H1 (cell line): ENCODE measurements at regions not wholly inside any gene's neighbourhood (a gene's known extent, or its start where the extent isn't known, plus 50 kb on each side); places are given as distances from the start of the nearest gene placed in this dataset.

Experiments used
- EP300 ChIP-seq, 2 experiments: IDR thresholded peaks; 1 replicate in 1 of 2; 2 replicates in 1 of 2; pipeline ENCODE4 v1.6.1; 2011 to 2012; ENCODE audit warnings: low read depth in 2 of 2, low read length in 2 of 2, mild to moderate bottlenecking in 2 of 2, borderline replicate concordance in 1 of 2, inconsistent platforms in 1 of 2, moderate library complexity in 1 of 2
- FOSL1 ChIP-seq: IDR thresholded peaks from 2 replicates; pipeline ENCODE4 v1.6.1; 2011; ENCODE audit warnings: mild to moderate bottlenecking, low read depth, low read length, moderate library complexity; ENCODE audit not compliant: insufficient read depth
- ZNF274 ChIP-seq: IDR thresholded peaks from 2 replicates; pipeline ENCODE4 v1.7.0; 2012; ENCODE audit warnings: low read length, borderline replicate concordance; ENCODE audit errors: extremely low read depth

DNA sequence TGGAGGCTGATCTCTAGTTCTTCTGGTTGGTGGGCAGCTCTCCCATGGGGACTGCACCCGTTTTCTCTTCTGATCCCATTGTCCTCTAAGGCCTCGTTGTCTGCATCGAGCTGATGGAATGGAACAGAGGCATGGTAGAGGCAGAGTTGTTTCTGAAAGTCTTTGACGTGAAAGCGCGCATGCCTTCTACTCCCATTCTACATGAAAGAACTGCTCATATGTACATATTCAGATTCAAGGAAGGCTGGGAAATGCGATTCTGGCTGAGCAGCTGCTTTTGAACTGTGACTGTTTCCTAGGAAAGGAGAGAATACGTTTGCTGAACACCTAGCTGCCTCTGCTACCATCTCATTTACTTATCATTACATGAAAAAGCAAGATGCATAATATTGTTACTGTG is 815.2 kb downstream of the QKI start (continued):
- TF ChIP-seq ZNF274 (no peak), FOSL1 (no peak), EP300 (IDR thresholded peaks at IDR 0.05; ENCODE audit: borderline replicate concordance in 1 of 2, low read depth in 2 of 2, low read length in 2 of 2) (no peak)
